NOMO-1 (cell line): ENCODE measurements at regions not wholly inside any gene's neighbourhood (a gene's known extent, or its start where the extent isn't known, plus 50 kb on each side); places are given as distances from the start of the nearest gene placed in this dataset.

Experiments used
- DNase-seq, 2 experiments: peaks; one replicate each; lab custom pipeline; 2025; ENCODE audit not compliant: unreplicated experiment in 2 of 2; lab: John Stamatoyannopoulos, UW

- peak in 1 of 2 experiments; percentile 17 for DNase-seq
Observed at GRCh38 chr6:163984124-163984936, 569.8 kb downstream of the QKI start.

DNA sequence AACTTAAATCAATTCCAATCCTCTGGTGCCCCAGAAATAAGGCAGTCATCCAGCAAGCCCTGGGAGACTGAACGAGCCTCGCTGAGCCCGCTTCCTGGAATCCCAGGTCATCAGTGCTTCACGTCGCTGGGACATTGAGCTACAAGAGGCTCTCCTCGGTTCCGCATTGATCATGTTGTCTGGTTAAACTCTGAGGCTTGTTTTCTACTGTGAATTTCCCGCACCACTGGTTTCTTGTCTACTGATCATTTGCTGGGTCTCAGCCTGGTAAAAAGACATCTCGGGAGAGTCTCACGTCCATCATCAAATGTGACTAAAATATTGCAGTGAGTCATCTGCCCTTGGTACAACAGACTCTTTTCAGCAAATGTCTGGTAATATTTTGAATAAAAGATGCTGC lies 569.2 kb downstream of the QKI start:
- DNase-seq: no peak

- no peak for DNase-seq
Observed at GRCh38 chr6:163974322-163974721, 559.8 kb downstream of the QKI start.

DNA sequence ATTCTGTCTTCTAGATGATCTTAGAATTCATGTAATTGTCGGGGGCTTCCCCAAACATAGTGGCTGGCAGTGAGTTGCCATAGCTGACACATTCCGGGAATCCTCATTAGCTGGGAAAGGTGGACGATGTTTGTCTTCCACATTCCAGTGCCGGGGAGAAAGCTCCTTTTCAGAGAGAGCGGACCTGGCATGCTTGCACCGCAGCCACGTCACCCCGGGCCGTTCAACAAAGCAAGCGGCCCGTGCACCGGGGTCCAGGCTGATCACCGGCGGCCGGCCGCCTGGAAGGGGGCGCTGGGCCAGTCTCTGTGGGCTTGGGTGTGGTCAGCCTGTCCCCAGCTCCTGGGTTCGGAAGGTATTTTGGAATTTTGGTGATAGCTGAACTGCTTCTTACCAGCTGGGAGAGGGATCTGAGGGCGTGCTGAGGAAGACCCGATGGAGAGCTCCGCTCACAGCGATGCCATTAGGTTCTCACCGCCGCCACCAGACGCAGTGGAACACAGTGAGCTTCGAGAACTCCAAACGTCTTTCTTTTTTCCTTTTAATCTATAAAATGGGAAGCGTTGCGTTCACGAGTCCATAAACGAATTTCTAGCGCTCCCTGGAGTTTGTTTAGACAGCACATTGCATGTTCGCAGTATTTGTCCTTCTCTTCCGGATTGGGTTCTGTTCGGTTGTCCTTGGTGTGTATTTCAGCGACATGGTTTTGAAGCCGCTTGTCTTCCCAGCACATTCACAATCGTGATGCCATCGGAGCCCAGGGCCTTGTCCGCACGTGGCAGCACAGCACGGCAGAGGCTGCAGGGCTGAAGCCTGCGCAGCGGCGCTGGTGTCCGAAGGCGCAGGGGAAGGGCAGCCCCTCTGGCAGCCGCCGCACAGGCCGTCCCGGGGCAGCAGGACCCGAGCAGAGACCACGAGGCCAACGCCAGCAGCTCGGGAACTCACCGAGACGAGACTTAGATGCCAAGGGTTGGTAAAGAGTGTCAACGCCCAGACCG lies 557.6 kb downstream of the QKI start:
- no peak for DNase-seq

DNA sequence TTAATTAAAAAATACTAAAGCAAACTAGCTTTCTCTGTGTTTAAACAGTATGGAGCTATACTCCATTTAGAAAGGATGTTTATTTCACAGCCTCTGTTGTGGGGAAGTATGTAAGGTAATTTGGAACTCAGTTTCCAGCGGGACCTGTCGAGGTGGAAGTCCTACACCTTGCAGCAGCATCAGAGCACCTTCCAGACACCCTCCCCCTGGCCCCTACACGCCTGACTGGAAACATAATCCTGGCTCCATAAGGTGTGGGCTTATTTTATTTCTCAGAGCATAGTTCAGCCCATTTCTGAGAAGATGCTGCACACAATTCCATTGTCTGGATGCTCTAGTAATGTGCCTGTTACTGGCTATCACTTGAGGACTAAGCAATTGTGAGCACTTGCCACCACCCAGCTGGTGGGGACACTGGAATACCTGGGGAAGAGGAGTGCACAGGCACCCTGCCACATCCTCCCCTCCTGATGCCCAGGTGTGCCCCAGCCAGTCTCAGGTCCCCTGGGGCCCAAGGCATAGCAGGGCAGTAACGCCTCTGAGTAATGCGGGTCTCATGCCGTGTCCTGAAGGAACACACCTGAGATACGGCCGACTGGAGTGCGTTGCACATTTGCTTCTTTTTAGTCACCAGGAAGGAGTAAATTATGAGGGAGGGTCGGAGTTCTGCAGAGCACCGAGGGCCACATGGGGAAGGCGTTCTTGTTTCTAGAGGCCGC lies 556.5 kb downstream of the QKI start:
- DNase-seq: no peak

DNA sequence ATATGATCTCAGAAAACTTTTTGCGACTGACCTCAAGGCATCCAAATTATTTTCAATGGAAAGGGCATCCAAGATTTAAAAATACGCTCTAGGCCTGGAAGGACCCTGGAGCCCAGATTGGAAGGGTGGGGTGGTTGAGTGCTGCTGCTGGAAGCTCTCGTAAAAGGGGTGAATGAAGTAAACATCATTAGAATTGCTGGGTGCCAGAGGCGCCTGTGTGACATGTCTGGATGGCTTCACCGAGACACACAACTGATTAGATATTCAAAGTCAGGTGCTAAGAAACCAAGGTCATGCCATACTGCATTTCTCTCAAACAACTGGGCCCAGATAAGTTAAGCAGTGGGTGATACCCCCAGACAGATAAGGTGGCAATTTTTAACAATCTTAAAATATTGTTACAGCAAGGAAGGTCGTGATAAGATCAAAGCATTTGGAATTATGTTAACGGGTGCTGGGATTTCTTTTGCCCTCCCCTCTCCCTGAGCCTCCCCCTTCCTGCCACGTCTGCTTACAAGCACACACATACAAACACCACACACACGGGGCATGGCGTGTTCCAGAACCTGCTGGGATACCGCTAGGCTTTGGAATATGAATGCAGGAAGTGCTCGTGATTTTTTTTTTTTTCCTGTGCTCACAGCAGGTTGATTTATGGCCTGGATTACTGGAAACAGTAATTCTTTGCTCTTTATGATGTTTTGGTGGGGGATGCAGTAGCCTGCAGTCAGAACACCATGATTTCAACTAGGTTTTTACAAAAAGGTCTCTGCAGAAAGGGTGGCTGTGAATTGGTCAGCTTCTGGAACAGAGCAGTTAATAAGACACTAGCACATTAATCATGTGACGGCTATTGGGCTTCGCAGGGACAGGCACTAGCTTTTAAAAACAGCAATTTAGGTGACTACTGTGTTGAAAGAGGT lies 551.2 kb downstream of the QKI start:
- no peak for DNase-seq

- no peak for DNase-seq
Observed at GRCh38 chr6:163964789-163965188, 550.3 kb downstream of the QKI start.

DNA sequence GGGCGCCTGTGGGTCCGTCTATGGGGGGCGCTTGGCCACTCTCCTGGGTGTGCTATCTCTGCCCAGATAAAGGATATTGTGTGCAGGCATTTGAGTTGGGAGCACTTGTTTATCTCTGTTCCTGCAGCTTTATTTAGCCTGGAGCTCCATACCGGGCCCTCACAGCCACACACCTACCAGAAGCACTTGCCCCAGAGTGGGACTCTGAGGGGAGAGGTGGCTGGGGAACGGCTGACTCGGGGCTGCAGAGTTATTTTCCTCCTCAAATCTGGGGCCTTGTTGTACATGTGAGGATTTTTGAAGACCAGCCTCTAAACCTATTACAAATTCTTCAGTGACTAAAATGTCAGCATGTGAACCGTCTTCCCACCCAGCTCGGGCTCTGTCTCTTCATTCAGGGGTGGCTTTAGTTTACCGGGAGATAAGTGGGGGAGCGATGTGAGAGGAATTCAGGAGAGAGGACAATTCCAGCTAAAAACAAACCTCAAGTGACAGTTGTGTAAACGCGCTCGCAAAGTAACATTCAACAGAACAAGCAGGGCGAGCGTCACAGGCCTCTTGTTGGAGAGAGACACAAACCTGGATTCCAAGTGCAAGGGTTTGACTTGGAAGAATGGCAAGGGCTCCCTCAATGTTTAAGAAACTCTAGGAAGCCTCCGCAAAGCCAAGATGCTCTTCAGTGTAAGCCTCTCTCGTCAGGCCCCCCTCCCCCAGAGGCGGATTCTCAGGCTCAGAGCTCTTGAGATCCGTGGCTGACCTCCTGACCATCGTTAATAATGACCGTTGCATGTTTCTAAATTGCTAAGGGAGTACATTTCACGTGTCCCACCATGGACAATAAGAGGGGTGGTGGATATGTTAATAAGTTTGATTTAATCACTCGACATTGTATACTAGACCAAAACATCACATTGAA lies 548.9 kb downstream of the QKI start:
- DNase-seq: no peak

GRCh38 chr6:163962627-163963117 lies 548.2 kb downstream of the QKI start:
- no peak for DNase-seq

GRCh38 chr6:163960128-163960527 lies 545.6 kb downstream of the QKI start:
- DNase-seq: no peak

DNA sequence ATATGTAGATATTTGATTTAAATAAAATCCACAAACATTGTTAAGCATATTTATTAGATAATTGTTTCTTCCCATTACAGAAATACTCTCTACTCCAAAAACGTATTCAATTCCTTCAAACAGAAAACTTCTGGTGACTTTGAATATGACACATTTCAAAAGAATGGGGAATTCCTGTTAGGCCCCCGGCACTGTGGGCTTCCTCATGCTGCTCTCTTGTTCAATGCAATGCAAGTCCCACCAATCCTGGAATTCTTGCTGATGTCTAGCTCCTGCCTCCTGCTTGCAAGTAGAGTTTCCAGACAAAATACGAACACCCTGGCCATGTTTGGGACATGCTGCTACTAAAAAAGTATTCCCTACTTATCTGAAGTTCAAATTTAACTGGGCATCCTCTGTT lies 544.1 kb downstream of the QKI start:
- DNase-seq: no peak

DNA sequence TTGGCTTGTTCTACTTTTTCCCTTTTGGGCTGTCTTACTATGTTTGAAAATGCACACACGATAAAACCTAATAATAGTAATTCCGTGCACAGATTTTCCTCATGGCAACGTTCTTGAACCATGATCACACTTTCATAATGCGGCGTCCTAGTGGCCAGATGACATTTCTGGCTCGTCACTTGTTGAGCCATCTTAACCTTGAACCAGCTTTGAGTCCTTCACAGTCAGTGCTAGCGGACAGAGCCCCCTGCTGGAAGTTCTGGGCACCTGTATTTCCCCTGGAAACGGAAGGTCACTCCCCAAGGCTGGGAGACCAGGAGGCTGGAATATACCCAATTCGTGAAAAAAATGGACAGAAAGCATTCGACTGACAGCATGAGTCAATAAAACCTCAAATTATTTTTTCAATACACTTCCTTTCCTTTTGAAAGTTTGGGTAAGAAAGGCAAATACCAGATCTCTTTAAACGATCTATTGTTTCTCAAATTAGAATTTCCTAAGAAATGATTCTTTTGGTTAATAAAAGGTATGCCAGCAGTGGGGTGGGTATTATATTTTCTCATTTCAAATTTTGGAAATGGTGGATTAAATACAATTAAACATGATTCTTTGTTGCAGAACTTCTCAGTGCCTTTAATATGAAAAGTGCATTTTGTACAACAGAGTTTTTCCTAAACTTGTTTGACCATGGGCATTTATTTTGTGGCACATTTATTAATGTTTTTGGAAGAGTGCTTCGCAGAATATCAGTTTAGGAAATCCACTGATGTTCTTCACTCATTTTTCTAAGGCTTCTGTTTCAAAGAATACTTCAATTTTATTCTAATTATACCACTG lies 542.3 kb downstream of the QKI start:
- DNase-seq: peak; percentile 47 to 64

DNA sequence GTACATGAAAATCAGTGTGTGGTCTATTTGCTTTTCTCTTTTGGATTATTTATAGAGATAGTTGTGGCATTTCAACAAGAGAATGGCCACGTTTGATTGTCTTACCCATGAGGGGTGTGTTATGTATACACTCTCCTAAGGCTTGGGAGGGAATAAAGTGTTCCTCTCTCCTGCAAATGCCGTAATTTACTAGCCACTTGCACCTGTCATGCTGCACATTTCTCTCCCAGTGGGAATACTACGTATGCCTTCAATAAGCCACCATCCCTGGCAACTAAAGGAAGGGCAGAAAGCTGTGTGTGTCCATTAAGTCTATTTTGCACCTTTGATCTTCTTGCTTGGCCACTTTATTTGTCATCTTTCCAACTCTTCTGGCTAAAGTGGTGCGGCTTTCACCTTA lies 541.2 kb downstream of the QKI start:
- DNase-seq: no peak

DNA sequence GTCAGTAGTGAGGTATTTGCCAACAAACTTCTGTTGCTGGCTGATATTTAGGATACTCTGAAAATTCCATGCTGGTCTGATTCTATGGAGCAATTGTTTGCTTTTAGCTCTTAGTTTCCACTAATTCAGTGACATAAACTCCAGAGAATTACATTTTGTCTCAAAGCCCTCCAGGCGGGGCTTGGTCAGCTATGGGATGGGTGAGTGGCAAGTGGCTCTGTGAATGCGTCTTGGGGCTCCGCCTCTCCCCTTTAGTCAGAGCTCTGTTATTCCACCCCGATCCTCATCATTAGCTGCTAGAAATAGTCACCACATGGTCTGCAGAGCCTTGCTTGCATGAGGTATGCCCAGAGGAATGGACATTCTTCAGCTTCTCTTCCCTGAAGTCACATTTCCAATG lies 540.6 kb downstream of the QKI start:
- DNase-seq: no peak

DNA sequence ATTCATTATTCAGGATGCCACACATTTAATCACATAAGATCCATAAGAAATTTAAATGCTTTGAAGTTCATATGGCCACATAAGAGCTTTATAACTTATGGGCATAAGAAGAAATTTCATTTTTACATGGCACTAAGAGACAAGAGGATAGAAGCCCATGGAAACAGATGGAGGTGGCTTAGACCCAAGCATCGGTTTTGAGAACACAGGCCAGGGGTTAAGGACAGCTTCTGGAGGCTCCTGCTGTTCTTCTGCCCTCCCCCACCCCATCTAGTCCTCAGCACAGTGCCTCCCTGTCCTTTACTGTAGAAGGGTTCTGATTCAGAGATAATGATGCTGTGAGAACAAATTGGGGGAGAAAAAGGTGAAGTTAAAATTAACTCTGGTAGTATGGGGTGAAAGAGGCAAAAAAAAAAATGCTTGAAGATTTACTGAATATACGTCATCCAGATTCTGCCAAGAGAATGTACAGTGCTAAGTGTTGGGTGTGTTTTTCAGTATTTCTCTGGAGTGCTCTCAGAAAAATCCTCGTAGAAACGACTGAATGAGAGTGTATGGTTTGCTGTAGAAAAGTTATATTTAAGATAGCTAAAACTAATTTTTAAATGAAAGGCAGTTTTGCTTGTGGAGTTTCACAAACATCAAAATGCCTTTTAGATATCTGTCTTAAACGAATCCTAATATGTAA lies 539.7 kb downstream of the QKI start:
- DNase-seq: no peak

DNA sequence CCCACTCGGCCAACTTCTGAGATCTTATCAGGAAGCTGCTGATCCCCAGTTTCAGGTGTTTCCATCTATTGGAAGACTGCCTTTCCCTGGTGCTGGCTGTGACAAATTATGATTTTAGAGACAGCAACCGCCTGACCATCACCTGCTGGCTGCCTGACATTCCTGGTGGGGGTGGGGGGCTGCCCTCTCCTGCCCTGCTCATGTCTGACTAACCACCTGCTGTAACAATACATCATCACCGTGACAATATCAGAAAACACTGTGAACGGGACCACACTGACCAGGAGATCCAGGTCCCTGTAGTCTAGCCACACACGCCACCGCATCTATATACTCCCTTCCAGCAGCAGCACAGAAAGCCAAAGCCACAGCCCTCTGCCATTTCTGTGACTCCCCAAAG lies 537.5 kb downstream of the QKI start:
- no peak for DNase-seq

GRCh38 chr6:163951326-163951725 lies 536.8 kb downstream of the QKI start:
- no peak for DNase-seq
